ENCODE measurements at regions not wholly inside any gene's neighbourhood (a gene's known extent, or its start where the extent isn't known, plus 50 kb on each side); places are given as distances from the start of the nearest gene placed in this dataset.

DNA sequence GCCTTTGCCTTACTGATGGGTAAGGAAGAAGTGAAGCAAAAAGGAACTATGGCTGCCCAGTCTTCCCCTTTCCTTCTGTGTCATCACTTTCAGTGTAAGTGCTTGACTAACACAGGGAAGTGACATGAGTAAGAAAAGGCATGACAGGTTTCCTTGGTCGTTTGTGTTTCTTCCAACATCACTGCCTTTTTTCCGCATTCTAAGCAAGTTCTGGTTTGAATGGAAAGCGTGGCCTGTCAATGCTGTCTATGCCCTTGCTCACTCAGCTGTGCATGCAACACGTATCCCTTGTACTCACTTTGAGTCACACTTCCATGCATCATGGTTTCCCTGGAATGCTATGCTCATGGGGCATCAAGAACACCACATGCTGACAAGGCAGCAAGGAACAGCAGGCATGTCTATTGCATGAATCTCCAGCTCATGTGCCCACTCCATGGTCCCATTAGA, 111.8 kb downstream of the OAT start:
- DNase-seq (ENCODE audit: low spot score), result no peak
- H3K27ac ChIP-seq, result no peak overlapping the region

DNA sequence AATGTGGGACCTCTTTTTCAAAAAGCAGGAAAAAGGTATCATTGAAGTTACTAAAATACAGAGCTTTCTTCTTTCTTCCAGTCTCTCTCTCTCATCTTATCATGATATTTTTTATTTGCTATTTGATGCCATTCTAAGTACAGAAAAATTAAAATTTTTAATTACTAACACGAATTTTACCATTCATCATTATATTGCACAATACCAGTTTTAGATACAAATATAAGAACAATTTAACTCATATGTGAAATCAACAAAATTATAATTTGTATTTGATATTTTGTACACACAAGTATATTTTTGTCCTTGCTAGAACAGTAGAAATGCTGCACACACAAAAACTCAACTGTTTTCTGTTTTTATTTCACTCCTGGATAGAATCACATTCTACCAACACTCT, 112.2 kb downstream of the OAT start:
- no peak overlapping the region for H3K4me2 ChIP-seq

More for the DNA sequence above, 111.8 kb downstream of the OAT start:
- H4K20me1 ChIP-seq (ENCODE audit: insufficient read depth, poor library complexity, severe bottlenecking), result no peaks in the 10 kb centered on the region
- H3K9me3 ChIP-seq (ENCODE audit: low read depth), result no peaks in the 10 kb centered on the region
- no peak overlapping the region for H3K4me3 ChIP-seq
- H2AFZ ChIP-seq, result no peak overlapping the region
- H3K4me1 ChIP-seq (ENCODE audit: insufficient read depth), result no peaks in the 10 kb centered on the region
- H3K4me2 ChIP-seq, result no peak overlapping the region
- no peaks in the 10 kb centered on the region for H3K36me3 ChIP-seq (replicated peaks; ENCODE audit: insufficient read depth, low read depth)
- H3K9me2 ChIP-seq (replicated peaks; ENCODE audit: insufficient read depth), result no peaks in the 10 kb centered on the region
- H3K79me2 ChIP-seq, result no peaks in the 10 kb centered on the region
- no peaks in the 10 kb centered on the region for H3K27me3 ChIP-seq
- no peak for TF ChIP-seq EZH2phosphoT487 (IDR thresholded peaks at IDR 0.05; ENCODE audit: low read depth, severe bottlenecking, unreplicated experiment)
- TF ChIP-seq EZH2 (IDR thresholded peaks at IDR 0.05; ENCODE audit: borderline replicate concordance), result no peak
- TF ChIP-seq, protein P1, sequence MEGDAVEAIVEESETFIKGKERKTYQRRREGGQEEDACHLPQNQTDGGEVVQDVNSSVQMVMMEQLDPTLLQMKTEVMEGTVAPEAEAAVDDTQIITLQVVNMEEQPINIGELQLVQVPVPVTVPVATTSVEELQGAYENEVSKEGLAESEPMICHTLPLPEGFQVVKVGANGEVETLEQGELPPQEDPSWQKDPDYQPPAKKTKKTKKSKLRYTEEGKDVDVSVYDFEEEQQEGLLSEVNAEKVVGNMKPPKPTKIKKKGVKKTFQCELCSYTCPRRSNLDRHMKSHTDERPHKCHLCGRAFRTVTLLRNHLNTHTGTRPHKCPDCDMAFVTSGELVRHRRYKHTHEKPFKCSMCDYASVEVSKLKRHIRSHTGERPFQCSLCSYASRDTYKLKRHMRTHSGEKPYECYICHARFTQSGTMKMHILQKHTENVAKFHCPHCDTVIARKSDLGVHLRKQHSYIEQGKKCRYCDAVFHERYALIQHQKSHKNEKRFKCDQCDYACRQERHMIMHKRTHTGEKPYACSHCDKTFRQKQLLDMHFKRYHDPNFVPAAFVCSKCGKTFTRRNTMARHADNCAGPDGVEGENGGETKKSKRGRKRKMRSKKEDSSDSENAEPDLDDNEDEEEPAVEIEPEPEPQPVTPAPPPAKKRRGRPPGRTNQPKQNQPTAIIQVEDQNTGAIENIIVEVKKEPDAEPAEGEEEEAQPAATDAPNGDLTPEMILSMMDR (IDR thresholded peaks at IDR 0.05; ENCODE audit: poor library complexity), result no peak
- 79% methylated on average over 4 of the region's 4 CpGs for WGBS (ENCODE audit: low lambda C conversion rate, missing lambda C conversion rate)

DNA sequence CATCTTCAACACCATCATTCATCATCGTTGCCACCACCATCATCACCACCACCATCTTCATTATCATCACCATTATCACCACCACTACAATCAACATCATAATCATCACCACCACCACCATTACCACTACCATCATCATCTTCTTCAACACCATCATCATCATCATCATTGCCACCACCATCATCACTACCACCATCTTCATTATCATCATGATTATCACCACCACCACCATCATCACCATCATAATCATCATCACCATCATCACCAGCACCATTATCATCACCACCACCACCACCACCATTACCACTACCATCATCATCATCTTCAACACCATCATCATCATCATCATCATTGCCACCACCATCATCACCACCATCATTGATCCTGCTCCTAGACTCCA, 112.7 kb downstream of the OAT start:
- Histone ChIP-seq H3K4me2 (no peak overlapping the region), H3K27me3 (no peaks in the 10 kb centered on the region), H3K36me3 (replicated peaks; ENCODE audit: insufficient read depth, low read depth) (no peaks in the 10 kb centered on the region), H3K79me2 (no peaks in the 10 kb centered on the region), H3K4me3 (no peak overlapping the region), H3K27ac (no peak overlapping the region), H4K20me1 (ENCODE audit: insufficient read depth, poor library complexity, severe bottlenecking) (no peaks in the 10 kb centered on the region), H3K4me1 (ENCODE audit: insufficient read depth) (no peaks in the 10 kb centered on the region), H2AFZ (no peak overlapping the region), H3K9me3 (ENCODE audit: low read depth) (no peaks in the 10 kb centered on the region), H3K9me2 (replicated peaks; ENCODE audit: insufficient read depth) (no peaks in the 10 kb centered on the region)
- no peak for TF ChIP-seq EZH2phosphoT487 (IDR thresholded peaks at IDR 0.05; ENCODE audit: low read depth, severe bottlenecking, unreplicated experiment)
- TF ChIP-seq, protein P1 (IDR thresholded peaks at IDR 0.05; ENCODE audit: poor library complexity), result no peak
- TF ChIP-seq EZH2 (IDR thresholded peaks at IDR 0.05; ENCODE audit: borderline replicate concordance), result no peak
- 79% methylated on average over 1 of the region's 1 CpG for WGBS (ENCODE audit: low lambda C conversion rate, missing lambda C conversion rate)
- no peak for DNase-seq (ENCODE audit: low spot score)

More for the DNA sequence above, 112.2 kb downstream of the OAT start:
- no peaks in the 10 kb centered on the region for H4K20me1 ChIP-seq (ENCODE audit: insufficient read depth, poor library complexity, severe bottlenecking)
- H3K27ac ChIP-seq, result no peak overlapping the region
- no peak overlapping the region for H2AFZ ChIP-seq
- no peak for DNase-seq (ENCODE audit: low spot score)
- H3K4me3 ChIP-seq, result no peak overlapping the region
- H3K9me3 ChIP-seq (ENCODE audit: low read depth), result no peaks in the 10 kb centered on the region
- no peaks in the 10 kb centered on the region for H3K9me2 ChIP-seq (replicated peaks; ENCODE audit: insufficient read depth)
- no peaks in the 10 kb centered on the region for H3K36me3 ChIP-seq (replicated peaks; ENCODE audit: insufficient read depth, low read depth)
- H3K4me1 ChIP-seq (ENCODE audit: insufficient read depth), result no peaks in the 10 kb centered on the region
- H3K27me3 ChIP-seq, result no peaks in the 10 kb centered on the region
- H3K79me2 ChIP-seq, result no peaks in the 10 kb centered on the region
- 38% methylated on average over 1 of the region's 1 CpG for WGBS (ENCODE audit: low lambda C conversion rate, missing lambda C conversion rate)
- TF ChIP-seq, protein P1 (IDR thresholded peaks at IDR 0.05; ENCODE audit: poor library complexity), result no peak
- TF ChIP-seq EZH2 (IDR thresholded peaks at IDR 0.05; ENCODE audit: borderline replicate concordance) (no peak), EZH2phosphoT487 (IDR thresholded peaks at IDR 0.05; ENCODE audit: low read depth, severe bottlenecking, unreplicated experiment) (no peak)

DNA sequence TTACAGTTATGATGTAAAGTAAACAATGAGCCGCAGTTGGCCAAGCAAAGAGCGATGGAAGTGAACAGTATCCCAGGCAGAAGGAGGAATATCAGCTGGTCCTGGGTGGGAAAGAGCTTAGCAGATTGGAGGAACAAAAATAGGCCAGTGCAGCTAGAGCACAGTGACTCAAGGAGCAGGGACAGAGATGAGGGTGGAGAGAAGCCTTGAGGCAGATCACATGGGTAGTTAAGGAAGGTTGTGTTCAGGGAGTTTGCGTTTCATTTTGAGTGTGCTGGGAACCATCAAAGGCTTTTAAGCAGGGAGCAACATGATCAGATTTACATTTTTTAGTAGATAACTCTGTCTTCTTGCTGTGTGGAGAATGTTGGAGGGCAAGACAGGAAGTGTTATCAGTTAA, 113.6 kb downstream of the OAT start:
- Histone ChIP-seq H3K9me2 (replicated peaks; ENCODE audit: insufficient read depth) (no peaks in the 10 kb centered on the region), H3K4me3 (no peak overlapping the region), H3K9me3 (ENCODE audit: low read depth) (no peaks in the 10 kb centered on the region), H3K27ac (no peak overlapping the region), H3K4me2 (no peak overlapping the region), H2AFZ (no peak overlapping the region), H3K4me1 (ENCODE audit: insufficient read depth) (no peaks in the 10 kb centered on the region), H3K79me2 (no peaks in the 10 kb centered on the region), H3K36me3 (replicated peaks; ENCODE audit: insufficient read depth, low read depth) (no peaks in the 10 kb centered on the region), H4K20me1 (ENCODE audit: insufficient read depth, poor library complexity, severe bottlenecking) (no peaks in the 10 kb centered on the region), H3K27me3 (no peaks in the 10 kb centered on the region)
- 50% methylated on average over 3 of the region's 3 CpGs for WGBS (ENCODE audit: low lambda C conversion rate, missing lambda C conversion rate)
- no peak for DNase-seq (ENCODE audit: low spot score)
- TF ChIP-seq, protein P1 (IDR thresholded peaks at IDR 0.05; ENCODE audit: poor library complexity), result no peak
- TF ChIP-seq EZH2 (IDR thresholded peaks at IDR 0.05; ENCODE audit: borderline replicate concordance) (no peak), EZH2phosphoT487 (IDR thresholded peaks at IDR 0.05; ENCODE audit: low read depth, severe bottlenecking, unreplicated experiment) (no peak)
